ENCODE measurements at regions not wholly inside any gene's neighbourhood (a gene's known extent, or its start where the extent isn't known, plus 50 kb on each side); places are given as distances from the start of the nearest gene placed in this dataset.
"Not testable (repeated sequence)": the region's sequence is repeated elsewhere in the genome, so short reads cannot be mapped to it uniquely, and the experiment has no call there.

DNA sequence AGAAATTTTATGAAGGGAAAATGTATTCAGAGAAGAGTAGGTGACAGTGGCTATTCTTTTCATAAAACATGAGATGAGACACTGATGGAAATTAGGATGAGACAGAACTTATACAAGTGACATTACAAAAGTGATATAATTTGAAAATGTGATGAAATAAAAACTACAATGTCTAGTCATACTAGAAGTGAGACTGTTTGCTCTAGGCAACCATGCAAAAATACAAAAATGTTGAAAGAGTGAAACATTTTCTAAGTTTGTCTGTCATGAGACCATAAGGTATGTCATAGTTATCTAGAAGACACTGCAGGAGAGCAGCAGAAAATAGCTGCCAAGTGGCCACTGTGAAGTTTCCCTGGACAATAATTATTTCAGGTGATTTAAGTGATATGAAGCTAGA lies 459.5 kb downstream of the DIPK2A start:
- in situ Hi-C loops (cut with HindIII; ENCODE audit: low sequenced_read_pairs) = no loop called here

DNA sequence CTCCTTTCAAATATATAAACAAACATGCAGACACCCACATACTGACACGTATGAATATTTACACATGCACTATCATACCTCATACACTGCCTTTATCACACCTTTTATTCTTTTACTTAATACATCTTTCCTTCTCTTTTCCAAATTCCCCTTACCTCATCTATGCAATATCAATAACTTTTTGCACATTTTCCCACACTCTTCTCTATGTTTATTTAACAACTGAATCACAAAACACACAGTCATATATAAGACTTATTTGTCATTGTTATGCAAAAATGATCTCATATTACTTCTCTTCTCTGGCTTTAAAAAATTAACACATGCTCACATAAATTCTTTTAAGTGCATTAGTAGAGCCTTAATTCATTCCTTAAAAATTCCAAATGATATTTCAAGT lies 461.4 kb downstream of the DIPK2A start:
- in situ Hi-C loops (cut with HindIII; ENCODE audit: low sequenced_read_pairs) = no loop called here

DNA sequence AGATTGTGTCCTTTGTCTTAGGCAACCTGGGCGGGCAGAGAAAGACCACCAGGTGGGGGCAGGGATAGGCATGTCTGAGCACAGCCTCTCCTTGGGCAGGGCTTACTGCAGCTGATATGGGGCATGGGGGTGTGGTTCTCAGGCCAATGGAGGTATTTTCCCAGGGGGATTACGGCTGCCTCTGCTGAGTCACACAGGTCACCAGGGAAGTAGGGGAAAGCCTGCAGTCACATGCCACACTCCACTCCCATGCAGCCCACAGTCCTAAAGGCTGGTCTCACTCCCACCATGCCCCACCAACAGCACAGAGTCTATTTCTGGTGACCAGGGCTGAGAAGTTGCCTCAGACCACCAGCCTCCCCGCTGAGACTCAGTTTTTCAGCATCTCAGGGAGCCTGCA lies 466.4 kb downstream of the DIPK2A start:
- in situ Hi-C loops (cut with HindIII; ENCODE audit: low sequenced_read_pairs) = no loop called here

DNA sequence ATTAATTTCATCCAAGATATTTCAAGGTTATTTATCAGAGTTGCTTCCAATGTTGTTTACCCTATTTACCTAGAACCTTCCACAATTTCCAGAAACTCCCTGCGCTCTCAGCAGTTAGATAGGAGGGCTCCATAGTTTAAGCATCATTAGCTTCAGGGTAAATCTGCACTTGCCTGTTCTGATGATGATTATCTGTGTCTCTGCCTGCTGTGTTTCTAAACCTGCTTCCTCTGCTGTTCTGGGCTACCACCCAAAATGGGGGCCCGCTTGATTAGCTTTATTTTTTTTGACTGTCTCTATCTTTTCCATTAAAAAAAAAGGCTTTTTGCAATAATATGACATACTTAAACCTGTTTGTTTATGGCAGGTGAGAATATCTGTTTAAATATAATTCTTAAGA lies 472.4 kb downstream of the DIPK2A start:
- in situ Hi-C loops (cut with HindIII; ENCODE audit: low sequenced_read_pairs) = no loop called here

DNA sequence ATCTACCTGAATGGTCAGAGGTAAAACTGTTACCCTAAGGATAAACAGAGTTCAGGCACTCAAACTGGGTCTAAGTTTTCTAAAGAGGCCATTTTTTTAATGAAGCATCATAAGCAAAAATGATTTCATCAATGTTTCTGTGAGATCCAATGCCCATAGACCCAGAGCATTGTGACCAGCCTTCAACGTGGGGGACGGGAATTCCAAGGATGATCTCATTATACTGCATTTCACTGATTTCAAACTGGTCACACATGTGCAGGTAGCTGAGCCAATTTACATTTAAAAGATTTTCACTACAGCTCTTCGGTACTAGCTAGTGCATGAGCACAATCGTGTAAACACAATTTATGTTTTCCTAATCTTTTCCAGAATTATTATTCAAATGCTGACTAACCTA lies 472.9 kb downstream of the DIPK2A start:
- in situ Hi-C loops (cut with HindIII; ENCODE audit: low sequenced_read_pairs) = no loop called here

DNA sequence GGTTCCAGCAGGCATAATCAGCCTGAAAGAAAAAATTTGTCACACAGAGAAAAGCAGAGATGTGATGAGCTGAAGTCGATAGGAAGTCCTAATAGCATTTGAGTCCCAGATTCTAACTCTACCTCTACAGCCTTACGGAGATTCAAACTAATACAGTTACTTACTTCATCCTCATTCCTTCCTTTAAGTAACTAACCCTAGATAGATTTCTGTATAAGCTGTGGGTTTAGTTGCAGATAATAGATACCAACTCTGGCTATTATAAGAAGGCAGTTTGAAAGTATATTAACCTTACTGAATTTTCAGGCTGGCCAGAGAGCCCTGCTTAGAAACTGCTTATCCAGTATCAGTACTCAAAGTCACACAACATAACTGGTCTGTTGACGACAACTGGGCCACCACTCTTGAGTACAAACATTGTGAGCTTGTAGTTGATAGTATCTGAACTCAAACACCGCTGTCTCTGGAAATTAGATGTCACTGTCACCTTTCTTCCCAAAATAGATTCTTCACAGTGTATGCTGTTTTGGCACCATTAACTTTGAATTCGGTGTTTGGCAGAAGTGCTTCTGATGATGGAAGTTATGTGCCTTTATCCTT lies 484.3 kb downstream of the DIPK2A start:
- in situ Hi-C loops (cut with HindIII; ENCODE audit: low sequenced_read_pairs) = no loop called here

DNA sequence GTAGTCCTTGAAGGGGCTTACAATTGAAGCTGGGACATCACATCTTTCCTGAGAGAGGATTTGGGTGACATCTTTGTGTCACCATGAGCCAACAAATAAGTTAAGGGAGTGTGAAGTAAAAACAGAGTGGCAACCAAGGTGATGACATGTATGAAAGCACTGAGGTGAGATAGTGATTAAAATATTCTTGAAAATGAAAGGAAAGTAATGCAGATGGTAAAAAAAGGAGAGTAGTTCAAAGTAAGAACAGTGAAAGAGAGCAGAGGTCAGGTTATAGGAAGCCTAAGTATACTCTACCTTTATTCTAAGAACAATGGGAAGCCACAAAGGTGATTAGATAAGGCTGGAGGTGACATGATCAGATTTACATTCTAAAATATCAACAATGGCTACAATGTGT lies 486.1 kb downstream of the DIPK2A start:
- in situ Hi-C loops (cut with HindIII; ENCODE audit: low sequenced_read_pairs) = no loop called here

DNA sequence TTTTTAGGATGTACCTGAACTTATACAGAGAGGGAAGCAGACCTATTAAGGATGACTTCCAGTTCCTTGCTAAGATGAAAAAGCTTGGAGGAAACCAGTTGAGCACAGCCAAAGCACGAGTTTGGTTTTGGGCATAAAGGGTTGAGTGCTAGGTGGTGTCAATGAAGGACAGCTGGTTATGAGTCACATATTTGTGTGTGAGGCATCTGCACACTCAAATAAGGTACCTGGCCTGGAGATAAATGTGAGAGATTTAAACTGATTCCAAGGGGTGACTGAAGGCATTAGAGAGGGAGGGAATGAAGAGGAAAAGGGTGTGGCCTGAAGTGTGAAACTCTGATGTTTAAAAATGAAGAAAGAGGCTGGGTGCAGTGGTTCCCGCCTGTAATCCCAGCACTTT lies 486.7 kb downstream of the DIPK2A start:
- in situ Hi-C loops (cut with HindIII; ENCODE audit: low sequenced_read_pairs) = no loop called here

DNA sequence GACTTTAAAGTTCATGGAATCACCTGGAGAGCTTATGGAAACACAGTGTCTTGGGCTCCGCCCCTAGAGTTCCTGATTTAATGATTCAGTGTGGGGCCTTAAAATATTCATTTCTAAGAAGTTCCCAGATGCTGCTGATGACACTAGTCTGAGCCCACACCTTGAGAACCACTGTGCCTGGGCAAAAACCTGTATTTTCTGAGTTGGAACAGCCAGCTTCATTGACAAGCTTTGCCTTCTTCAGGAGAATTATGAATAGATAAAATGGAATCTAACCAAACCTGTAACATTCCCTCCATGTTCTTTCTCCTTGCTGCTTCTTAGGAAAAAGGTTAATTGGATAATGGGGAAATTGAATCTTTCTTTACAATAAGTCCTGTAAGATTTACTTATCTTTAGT lies 490.7 kb downstream of the DIPK2A start:
- in situ Hi-C loops (cut with HindIII; ENCODE audit: low sequenced_read_pairs) = no loop called here

DNA sequence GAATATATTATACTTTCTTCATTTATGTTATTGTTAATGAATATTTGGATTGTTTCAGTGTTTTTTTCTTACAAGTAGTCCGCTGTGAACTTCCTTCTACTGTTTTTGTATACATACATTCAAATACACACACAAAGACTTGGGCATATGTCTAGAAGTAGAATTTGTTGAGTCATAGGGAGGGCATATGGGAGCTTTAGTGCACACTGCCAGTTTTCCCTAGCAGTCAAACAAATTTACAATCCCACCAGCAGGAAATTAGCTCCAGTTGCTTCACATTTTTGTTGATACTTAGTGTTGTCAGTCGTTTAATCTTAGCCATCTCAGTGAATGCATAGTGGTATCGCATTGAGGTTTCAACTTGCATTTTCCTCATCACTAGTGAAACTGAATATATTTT lies 492.3 kb downstream of the DIPK2A start:
- in situ Hi-C loops (cut with HindIII; ENCODE audit: low sequenced_read_pairs) = no loop called here

DNA sequence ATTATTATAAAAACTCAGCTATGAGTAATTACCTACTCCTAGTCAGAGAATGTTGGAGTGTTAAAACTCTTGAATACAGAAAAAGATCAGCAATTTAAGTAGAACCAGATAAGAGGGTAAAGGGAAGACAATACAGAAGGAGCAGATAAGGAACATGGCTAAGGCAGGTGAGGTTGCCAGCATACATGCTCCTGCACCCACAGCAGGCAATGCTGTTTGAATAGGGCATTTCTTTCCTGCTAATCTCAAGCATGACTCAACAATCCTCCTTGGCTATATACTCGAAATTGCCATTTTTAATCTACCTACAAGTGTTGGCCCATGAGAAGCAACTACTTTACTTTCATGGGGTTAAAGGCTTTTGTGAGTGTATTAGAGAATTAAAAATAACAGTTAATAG lies 494.5 kb downstream of the DIPK2A start:
- in situ Hi-C loops (cut with HindIII; ENCODE audit: low sequenced_read_pairs) = no loop called here

DNA sequence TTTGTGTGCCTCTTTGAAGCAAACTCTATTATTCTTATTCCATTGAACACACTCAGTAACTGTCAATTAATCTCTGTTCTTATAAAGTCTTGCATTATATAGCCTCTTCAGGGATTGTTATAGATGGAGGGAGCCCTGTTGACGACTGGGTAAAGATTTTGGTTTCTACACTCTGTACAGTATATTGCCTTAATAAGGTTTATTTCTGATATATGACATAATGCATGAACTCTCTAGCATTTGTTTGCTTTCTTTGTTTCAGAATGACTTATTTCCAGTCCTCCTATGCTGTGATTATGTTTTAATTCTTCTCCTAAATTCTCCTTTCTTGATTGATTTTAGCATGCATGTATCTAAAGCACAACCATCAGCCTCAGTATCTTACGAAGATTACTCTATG lies 494.9 kb downstream of the DIPK2A start:
- in situ Hi-C loops (cut with HindIII; ENCODE audit: low sequenced_read_pairs) = no loop called here

DNA sequence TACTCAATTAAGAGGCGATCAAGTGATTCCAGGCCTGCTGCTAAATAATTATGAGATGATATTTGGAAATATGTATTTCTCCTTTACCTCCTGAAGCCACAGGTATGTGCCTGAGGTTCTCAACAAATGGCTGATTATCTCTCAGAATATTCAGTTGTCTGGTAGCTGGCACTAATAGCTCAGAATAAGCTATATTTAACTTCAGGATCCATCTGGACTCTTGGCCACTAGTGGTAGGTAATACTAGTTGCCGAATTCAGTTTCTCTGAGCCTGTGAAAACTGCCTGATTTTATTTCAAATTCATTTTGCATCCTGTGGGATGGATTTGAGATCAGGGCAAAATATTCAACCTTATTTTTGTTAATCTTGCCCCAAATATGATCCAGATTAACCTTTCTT lies 499.0 kb downstream of the DIPK2A start:
- in situ Hi-C loops (cut with HindIII; ENCODE audit: low sequenced_read_pairs) = no loop called here

DNA sequence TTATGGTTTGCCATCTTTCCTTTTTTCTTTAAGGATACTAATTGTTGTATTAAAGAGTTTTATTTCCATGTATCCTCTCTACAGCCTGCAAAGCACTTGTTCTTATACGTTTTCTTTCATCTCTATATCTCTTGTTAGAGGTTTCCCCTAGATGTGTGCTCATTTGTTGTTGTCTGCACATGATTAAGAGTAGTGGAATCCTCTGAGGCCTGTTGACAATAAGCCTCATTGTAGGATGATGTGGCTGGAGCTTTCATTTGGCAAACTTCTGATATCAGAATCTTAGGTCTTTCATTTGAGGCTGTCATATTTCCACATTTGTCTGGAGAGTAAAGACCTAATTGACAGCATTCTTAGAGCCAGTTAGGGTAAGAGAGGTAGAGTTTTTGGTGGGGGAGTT lies 506.0 kb downstream of the DIPK2A start:
- in situ Hi-C loops (cut with HindIII; ENCODE audit: low sequenced_read_pairs) = no loop called here

DNA sequence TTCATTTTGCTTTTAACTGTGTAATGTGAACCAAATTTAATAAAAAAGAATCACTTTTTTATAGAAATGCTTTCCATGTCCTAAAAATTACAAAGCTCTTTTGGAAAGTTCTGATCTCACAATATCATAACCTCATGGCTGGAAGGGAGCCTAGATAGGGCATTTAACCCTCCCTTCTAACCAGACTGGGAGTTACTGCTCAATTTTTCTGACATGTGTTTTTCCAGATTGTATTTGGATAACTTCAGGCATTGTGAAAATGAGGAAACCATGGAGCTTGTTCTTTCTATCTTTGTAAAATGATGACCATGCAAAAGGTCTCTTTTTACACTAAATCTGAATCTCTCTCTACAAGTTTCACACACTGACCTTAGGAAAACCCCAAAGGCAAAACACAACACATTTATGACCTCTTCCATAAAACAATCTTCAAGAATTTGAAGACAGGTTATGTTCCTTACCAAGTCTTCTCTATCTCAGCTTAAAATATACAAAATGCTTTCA lies 508.8 kb downstream of the DIPK2A start:
- in situ Hi-C loops (cut with HindIII; ENCODE audit: low sequenced_read_pairs) = no loop called here

DNA sequence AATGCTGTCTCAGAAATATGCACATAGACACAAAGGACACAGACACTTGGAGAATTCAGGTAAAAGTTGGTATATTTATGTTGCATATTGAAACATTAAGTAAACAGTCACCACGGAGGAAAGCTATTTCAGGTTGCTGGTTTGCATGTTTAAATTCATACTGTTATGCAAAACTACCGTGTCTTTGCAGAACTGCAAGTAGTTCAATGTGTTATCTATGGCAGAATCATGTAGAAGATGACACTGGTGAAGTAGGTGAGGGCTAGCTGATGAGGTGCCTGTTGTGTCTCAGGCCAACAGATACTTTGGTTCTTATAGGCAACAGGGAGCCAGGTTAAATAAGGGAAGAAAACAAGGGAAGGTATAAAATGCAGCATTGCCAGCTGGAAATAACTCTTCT lies 511.3 kb downstream of the DIPK2A start:
- in situ Hi-C loops (cut with HindIII; ENCODE audit: low sequenced_read_pairs) = no loop called here

DNA sequence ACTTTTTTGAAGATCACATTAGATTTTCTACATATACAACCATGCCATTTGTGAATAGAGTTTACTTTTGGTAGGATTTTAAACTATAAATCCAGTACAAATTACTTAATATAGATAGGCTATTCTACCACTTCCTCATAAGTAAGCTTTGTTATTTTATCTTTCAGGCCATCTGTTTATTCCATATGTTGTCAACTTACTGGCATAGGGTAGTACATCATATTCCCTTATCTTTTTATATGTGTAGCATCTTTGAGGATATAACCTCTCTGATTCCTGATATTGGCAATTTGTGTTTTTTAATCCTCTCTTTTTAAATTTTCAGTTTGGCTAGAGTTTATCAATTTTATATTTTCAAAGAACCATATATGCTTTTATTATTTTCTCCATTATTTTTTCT lies 515.4 kb downstream of the DIPK2A start:
- in situ Hi-C loops (cut with HindIII; ENCODE audit: low sequenced_read_pairs) = no loop called here

DNA sequence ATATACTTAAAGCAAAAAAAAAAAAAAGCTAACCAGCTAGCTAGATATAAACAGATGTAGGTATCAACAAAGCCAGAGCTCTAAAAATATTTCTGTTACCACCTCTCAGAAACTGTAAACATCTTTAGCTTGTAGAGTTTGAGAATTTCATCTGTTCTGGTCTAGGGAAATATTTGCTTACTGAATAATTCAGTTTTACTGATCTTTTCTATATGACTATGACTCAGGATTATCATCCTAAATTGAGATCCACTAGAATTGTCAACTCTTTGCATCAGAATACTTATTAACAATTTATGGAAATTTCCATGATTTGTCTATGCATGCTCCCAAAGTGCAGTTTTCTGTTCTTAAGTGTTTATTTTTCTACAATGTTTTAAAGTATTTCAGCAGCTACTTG lies 517.3 kb downstream of the DIPK2A start:
- in situ Hi-C loops (cut with HindIII; ENCODE audit: low sequenced_read_pairs) = no loop called here

DNA sequence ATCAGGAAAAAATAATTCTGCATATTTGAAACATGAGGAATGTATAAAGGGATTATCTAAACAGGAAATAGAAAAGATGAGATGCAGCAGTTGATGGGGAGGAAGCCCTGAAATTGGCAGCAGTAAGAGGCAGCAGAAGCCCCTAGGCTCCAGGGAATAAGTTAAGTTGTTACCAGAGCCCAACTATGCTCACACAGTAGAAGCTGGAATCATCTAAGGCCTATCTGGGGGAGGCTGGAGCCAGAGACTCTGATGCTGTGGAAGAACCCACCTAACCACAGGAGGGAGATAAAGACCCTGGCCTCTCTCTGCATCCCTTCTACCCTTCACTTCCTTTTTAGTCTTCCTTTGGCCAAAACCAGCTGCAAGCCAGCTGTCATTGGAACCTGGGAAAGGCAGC lies 519.7 kb downstream of the DIPK2A start:
- in situ Hi-C loops (cut with HindIII; ENCODE audit: low sequenced_read_pairs) = no loop called here

DNA sequence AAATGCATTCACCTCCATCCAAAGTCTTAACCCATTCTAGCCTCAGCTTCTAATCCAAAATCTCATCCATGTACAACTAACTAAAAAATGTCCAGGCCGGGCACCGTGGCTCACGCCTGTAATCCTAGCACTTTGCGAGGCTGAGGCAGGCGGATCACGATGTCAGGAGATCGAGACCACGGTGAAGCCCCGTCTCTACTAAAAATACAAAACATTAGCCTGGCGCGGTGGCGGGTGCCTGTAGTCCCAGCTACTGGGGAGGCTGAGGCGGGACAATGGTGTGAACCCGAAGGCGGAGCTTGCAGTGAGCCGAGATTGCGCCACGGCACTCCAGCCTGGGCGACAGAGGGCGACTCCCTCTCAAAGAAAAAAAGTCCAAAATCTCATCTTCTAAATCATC lies 523.0 kb downstream of the DIPK2A start:
- in situ Hi-C loops (cut with HindIII; ENCODE audit: low sequenced_read_pairs) = not testable (repeated sequence)

DNA sequence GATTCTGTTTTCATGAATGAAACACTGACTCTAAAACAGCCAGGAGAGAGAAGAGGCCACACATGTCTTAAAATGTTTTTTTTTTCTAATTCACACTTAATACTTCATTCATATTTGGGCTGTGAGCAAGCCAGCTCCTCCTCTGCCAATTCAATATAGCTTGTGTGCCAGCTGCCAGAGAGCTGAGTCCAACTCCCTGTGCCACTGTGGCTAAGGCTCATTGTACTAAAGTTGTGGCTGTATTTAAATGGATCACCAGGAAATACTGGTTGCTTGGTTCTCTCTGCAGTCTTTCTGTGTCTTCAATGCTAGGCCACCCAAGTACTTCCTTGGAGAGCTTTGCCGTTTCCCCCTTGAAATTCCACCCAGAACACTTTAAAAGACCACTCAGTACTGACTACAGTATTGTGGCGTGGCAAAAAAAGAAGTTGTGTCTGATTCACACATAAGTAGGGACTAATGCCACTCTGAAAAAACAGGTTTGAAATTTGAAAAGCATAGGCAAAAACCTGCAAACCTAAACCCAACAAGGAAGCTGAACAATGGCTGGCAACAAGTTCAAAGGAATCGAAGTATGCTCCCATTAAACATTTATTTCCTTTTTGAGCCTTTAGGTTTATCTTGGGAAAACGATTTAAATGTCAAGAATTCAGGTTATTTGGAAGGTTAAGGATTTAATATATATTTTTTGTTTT lies 524.7 kb downstream of the DIPK2A start:
- in situ Hi-C loops (cut with HindIII; ENCODE audit: low sequenced_read_pairs) = no loop called here

DNA sequence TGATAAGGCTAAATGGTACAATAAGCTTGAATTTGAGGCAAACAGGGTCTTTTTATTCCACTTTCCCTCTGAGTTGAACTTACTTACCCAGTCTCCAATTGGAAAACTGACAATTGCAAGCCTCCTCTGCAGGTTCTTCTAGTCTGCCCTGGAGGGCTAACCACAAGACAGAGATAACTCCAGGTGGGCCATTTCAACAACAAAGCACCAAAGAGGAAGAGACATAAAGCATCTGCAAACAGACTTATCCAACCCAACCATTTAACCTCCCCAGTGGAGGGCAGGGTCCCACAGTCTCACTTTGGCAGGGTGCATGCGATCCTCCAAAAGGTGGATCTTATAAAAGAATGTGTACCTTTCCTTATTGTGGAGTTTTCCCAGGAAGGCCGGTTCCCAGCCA lies 525.8 kb downstream of the DIPK2A start:
- in situ Hi-C loops (cut with HindIII; ENCODE audit: low sequenced_read_pairs) = no loop called here
